Caco-2 (cell line): ENCODE measurements at regions not wholly inside any gene's neighbourhood (a gene's known extent, or its start where the extent isn't known, plus 50 kb on each side); places are given as distances from the start of the nearest gene placed in this dataset.

ENCODE experiments used
- BruUV-seq: library from RNA; stranded (reverse); fragments of 400-500 nt; replicated peaks from 2 replicates; lab custom pipeline; 2021; lab: Mats Ljungman, UMichigan
- CTCF ChIA-PET: fragments of 300-600 bp; sonication (Branson Sonifier 250); formaldehyde crosslinking; loops from one replicate; lab custom pipeline; 2022; ENCODE audit warnings: antibody characterized with exemption; lab: Charles Lee
- POLR2A ChIA-PET: fragments of 300-600 bp; sonication (Branson Sonifier 250); formaldehyde crosslinking; loops from one replicate; lab custom pipeline; 2022; ENCODE audit warnings: antibody characterized with exemption; lab: Charles Lee
- DNase-seq, 2 experiments: peaks; one replicate each; pipeline versions ENCODE4 v3.0.0 to v3.0.0-alpha.2; 2020 to 2022
- H3K27me3 ChIP-seq: replicated peaks from 2 replicates; pipeline ENCODE4 v1.6.0; 2011; ENCODE audit warnings: low read length; ENCODE audit not compliant: control insufficient read depth, insufficient read depth
- H3K36me3 ChIP-seq: 2 replicates; pipeline ENCODE4 v1.5.1; 2011; ENCODE audit warnings: low read length; ENCODE audit not compliant: control insufficient read depth, insufficient read depth
- H3K4me1 ChIP-seq: fragments of 250-450 bp; sonication (Bioruptor Pico); 2 replicates; pipeline ENCODE4 v1.5.1; 2020; ENCODE audit warnings: mild to moderate bottlenecking
- H3K4me3 ChIP-seq: 2 replicates; pipeline ENCODE4 v1.5.1; 2011; ENCODE audit warnings: low read depth, mild to moderate bottlenecking, control low read depth, low read length
- H3K9me3 ChIP-seq: fragments of 250-450 bp; sonication (Bioruptor Pico); 2 replicates; pipeline ENCODE4 v1.5.1; 2020; ENCODE audit warnings: mild to moderate bottlenecking, moderate library complexity
- H3K27ac Mint-ChIP-seq: one replicate; pipeline ENCODE4 v1.8.0; 2022; ENCODE audit warnings: mixed read lengths; ENCODE audit not compliant: unreplicated experiment
- H3K27me3 Mint-ChIP-seq: one replicate; pipeline ENCODE4 v1.8.0; 2022; ENCODE audit warnings: mixed read lengths; ENCODE audit not compliant: insufficient read depth, unreplicated experiment
- H3K36me3 Mint-ChIP-seq: one replicate; pipeline ENCODE4 v1.8.0; 2022; ENCODE audit warnings: mild to moderate bottlenecking, mixed read lengths; ENCODE audit not compliant: insufficient read depth, unreplicated experiment
- H3K4me1 Mint-ChIP-seq: one replicate; pipeline ENCODE4 v1.8.0; 2022; ENCODE audit warnings: low read depth, mixed read lengths; ENCODE audit not compliant: unreplicated experiment
- H3K4me3 Mint-ChIP-seq: one replicate; pipeline ENCODE4 v1.8.0; 2022; ENCODE audit warnings: mild to moderate bottlenecking, moderate library complexity, mixed read lengths; ENCODE audit not compliant: unreplicated experiment
- H3K9me3 Mint-ChIP-seq: one replicate; pipeline ENCODE4 v1.8.0; 2022; ENCODE audit warnings: mixed read lengths; ENCODE audit not compliant: unreplicated experiment
- intact Hi-C: fragments of 100-400 bp; cut with micrococcal nuclease; formaldehyde crosslinking; loops from one replicate; pipeline ENCODE4 v1.10.0; 2022; ENCODE audit not compliant: unreplicated experiment
- TF ChIP-seq, protein P1 (sequence below), 2 experiments: fragments of 200-600 bp in 1 of 2; IDR thresholded peaks; 1 replicate in 1 of 2; 2 replicates in 1 of 2; pipeline versions ENCODE4 v1.5.1 to v1.8.0; 2011 to 2022; ENCODE audit warnings: antibody characterized with exemption in 1 of 2, control low read depth in 1 of 2, inconsistent platforms in 1 of 2, low read depth in 1 of 2, low read length in 1 of 2, mild to moderate bottlenecking in 1 of 2, moderate library complexity in 1 of 2; ENCODE audit not compliant: insufficient read depth in 1 of 2, severe bottlenecking in 1 of 2, unreplicated experiment in 1 of 2

GRCh38 chr1:78319603-78320002 is 171.2 kb upstream of the PTGFR start:
- H3K27ac Mint-ChIP-seq, result no peak overlapping the region
- intact Hi-C loops, result loop anchor here (10.0 kb wide), 1 partner anchor 175 kb away; no protein-coding TSS in a partner anchor
- no peaks in the 10 kb centered on the region for H3K4me1 Mint-ChIP-seq
- Histone ChIP-seq H3K4me3 (no peak overlapping the region), H3K4me1 (no peaks in the 10 kb centered on the region), H3K36me3 (no peaks in the 10 kb centered on the region), H3K9me3 (no peaks in the 10 kb centered on the region), H3K27me3 (no peaks in the 10 kb centered on the region)
- H3K36me3 Mint-ChIP-seq, result no peaks in the 10 kb centered on the region
- H3K27me3 Mint-ChIP-seq, result no peaks in the 10 kb centered on the region
- no peaks in the 10 kb centered on the region for H3K9me3 Mint-ChIP-seq
- BruUV-seq, result no TSS peak
- TF ChIP-seq, protein P1, sequence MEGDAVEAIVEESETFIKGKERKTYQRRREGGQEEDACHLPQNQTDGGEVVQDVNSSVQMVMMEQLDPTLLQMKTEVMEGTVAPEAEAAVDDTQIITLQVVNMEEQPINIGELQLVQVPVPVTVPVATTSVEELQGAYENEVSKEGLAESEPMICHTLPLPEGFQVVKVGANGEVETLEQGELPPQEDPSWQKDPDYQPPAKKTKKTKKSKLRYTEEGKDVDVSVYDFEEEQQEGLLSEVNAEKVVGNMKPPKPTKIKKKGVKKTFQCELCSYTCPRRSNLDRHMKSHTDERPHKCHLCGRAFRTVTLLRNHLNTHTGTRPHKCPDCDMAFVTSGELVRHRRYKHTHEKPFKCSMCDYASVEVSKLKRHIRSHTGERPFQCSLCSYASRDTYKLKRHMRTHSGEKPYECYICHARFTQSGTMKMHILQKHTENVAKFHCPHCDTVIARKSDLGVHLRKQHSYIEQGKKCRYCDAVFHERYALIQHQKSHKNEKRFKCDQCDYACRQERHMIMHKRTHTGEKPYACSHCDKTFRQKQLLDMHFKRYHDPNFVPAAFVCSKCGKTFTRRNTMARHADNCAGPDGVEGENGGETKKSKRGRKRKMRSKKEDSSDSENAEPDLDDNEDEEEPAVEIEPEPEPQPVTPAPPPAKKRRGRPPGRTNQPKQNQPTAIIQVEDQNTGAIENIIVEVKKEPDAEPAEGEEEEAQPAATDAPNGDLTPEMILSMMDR (IDR thresholded peaks at IDR 0.05; ENCODE audit: insufficient read depth in 1 of 2, low read depth in 1 of 2, low read length in 1 of 2, severe bottlenecking in 1 of 2, unreplicated experiment in 1 of 2), result no peak
- ChIA-PET POLR2A (no interaction called here), CTCF (no interaction called here)
- no peak for DNase-seq
- no peak overlapping the region for H3K4me3 Mint-ChIP-seq

GRCh38 chr1:78322928-78323680 is 167.7 kb upstream of the PTGFR start:
- H3K4me1 Mint-ChIP-seq, result no peaks in the 10 kb centered on the region
- H3K9me3 ChIP-seq, result no peaks in the 10 kb centered on the region
- no peaks in the 10 kb centered on the region for H3K4me1 ChIP-seq
- ChIA-PET CTCF (no interaction called here), POLR2A (no interaction called here)
- no peaks in the 10 kb centered on the region for H3K27me3 Mint-ChIP-seq
- TF ChIP-seq, protein P1 (IDR thresholded peaks at IDR 0.05; ENCODE audit: insufficient read depth in 1 of 2, low read depth in 1 of 2, low read length in 1 of 2, severe bottlenecking in 1 of 2, unreplicated experiment in 1 of 2), result no peak
- no peak overlapping the region for H3K4me3 Mint-ChIP-seq
- intact Hi-C loops, result loop anchor here (10.0 kb wide), 1 partner anchor 178 kb away; no protein-coding TSS in a partner anchor
- H3K27ac Mint-ChIP-seq, result no peak overlapping the region
- no peaks in the 10 kb centered on the region for H3K36me3 ChIP-seq
- H3K9me3 Mint-ChIP-seq, result no peaks in the 10 kb centered on the region
- no peak overlapping the region for H3K4me3 ChIP-seq
- no peaks in the 10 kb centered on the region for H3K36me3 Mint-ChIP-seq
- DNase-seq, result no peak
- H3K27me3 ChIP-seq, result no peaks in the 10 kb centered on the region
- no TSS peak for BruUV-seq

DNA sequence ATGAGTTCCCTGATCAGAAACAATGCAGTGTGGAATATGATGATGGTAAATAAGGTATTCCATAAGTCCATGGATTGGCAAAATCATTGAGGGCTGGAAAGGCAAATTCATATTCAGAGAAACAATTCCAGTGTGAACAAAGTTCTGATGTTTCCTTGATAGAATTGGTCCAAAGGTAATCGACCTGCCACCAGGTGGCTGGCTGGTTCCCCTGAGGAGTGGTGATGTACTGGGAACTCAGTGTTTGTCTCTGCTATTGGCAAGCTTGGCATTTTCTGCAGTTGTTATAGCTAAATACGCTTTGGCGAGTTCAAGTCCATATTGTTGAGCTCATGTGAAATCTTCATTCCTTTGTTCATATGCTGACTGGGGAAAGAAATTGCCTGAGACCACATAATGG is 165.5 kb upstream of the PTGFR start:
- Mint-ChIP-seq H3K4me3 (no peak overlapping the region), H3K9me3 (no peaks in the 10 kb centered on the region), H3K36me3 (no peaks in the 10 kb centered on the region), H3K4me1 (no peaks in the 10 kb centered on the region), H3K27ac (no peak overlapping the region), H3K27me3 (no peaks in the 10 kb centered on the region)
- POLR2A ChIA-PET, result no interaction called here
- DNase-seq, result no peak
- no peaks in the 10 kb centered on the region for H3K36me3 ChIP-seq
- H3K4me1 ChIP-seq, result no peaks in the 10 kb centered on the region
- no TSS peak for BruUV-seq
- CTCF ChIA-PET, result no interaction called here
- TF ChIP-seq, protein P1 (IDR thresholded peaks at IDR 0.05; ENCODE audit: insufficient read depth in 1 of 2, low read depth in 1 of 2, low read length in 1 of 2, severe bottlenecking in 1 of 2, unreplicated experiment in 1 of 2), result no peak
- H3K4me3 ChIP-seq, result no peak overlapping the region
- intact Hi-C loops, result loop anchor here (10.0 kb wide), 1 partner anchor 180 kb away; no protein-coding TSS in a partner anchor
- H3K27me3 ChIP-seq, result no peaks in the 10 kb centered on the region
- H3K9me3 ChIP-seq, result no peaks in the 10 kb centered on the region
